Aorta (tissue), 5 donors: ENCODE measurements at regions not wholly inside any gene's neighbourhood (a gene's known extent, or its start where the extent isn't known, plus 50 kb on each side); places are given as distances from the start of the nearest gene placed in this dataset.

Experiments used
- ATAC-seq: fragments of 200-7000 bp; cut with Tn5 transposase; one replicate; pipeline ENCODE4 v1.9.1; 2022; ENCODE audit warnings: moderate library complexity; ENCODE audit not compliant: low FRiP score
- DNase-seq, 2 donors: peaks; one replicate each; pipeline ENCODE4 v3.0.0-alpha.2; 2020
- H3K27ac ChIP-seq, 2 donors: one replicate each; pipeline ENCODE4 v1.5.1; 2013; ENCODE audit warnings: low read length in 2 of 2, mild to moderate bottlenecking in 2 of 2, moderate library complexity in 2 of 2, control low read depth in 1 of 2, inconsistent platforms in 1 of 2, low read depth in 1 of 2
- H3K27me3 ChIP-seq, 2 donors: one replicate each; pipeline ENCODE4 v1.6.1; 2013; ENCODE audit warnings: control low read depth in 1 of 2, low read length in 1 of 2, mild to moderate bottlenecking in 1 of 2, moderate library complexity in 1 of 2; ENCODE audit not compliant: insufficient read depth in 2 of 2, control insufficient read depth in 1 of 2
- H3K36me3 ChIP-seq, 2 donors: one replicate each; pipeline ENCODE4 v1.6.1; 2013; ENCODE audit warnings: control low read depth in 1 of 2, low read length in 1 of 2, mild to moderate bottlenecking in 1 of 2; ENCODE audit not compliant: insufficient read depth in 2 of 2, control insufficient read depth in 1 of 2
- H3K4me1 ChIP-seq, 2 donors: one replicate each; pipeline ENCODE4 v1.6.1; 2013; ENCODE audit warnings: low read length in 2 of 2, control low read depth in 1 of 2, mild to moderate bottlenecking in 1 of 2, moderate library complexity in 1 of 2; ENCODE audit not compliant: insufficient read depth in 2 of 2, control insufficient read depth in 1 of 2
- H3K4me3 ChIP-seq, 2 donors: one replicate each; pipeline ENCODE4 v1.5.1; 2013; ENCODE audit warnings: low read length in 2 of 2, control low read depth in 1 of 2, mild to moderate bottlenecking in 1 of 2
- H3K9me3 ChIP-seq: one replicate; pipeline ENCODE4 v1.6.1; 2013; ENCODE audit warnings: mild to moderate bottlenecking, low read length; ENCODE audit not compliant: control insufficient read depth
- WGBS, 2 donors: extraction: QIAGEN DNeasy Blood & Tissue Kit; methylation state at CpG; one replicate each; pipeline ENCODE4 v1.1.7; 2013; 5-methylcytosine and 5-hydroxymethylcytosine counted together
- intact Hi-C, 2 donors: fragments of 100-400 bp; cut with DNase I; formaldehyde crosslinking; loops; one replicate each; pipeline versions ENCODE4 v1.14.2 to v1.15.0; 2022
- donor health status: healthy with polysubstance abuse.
- donor health status: Bipolar disorder and iron deficiency.
- donor health status: DM: no; HTN: no; CAD: no.
- donor health status: DM: no; HTN: no; CAD: no.
- donor health status: DM: yes; HTN: yes; CAD: no.

DNA sequence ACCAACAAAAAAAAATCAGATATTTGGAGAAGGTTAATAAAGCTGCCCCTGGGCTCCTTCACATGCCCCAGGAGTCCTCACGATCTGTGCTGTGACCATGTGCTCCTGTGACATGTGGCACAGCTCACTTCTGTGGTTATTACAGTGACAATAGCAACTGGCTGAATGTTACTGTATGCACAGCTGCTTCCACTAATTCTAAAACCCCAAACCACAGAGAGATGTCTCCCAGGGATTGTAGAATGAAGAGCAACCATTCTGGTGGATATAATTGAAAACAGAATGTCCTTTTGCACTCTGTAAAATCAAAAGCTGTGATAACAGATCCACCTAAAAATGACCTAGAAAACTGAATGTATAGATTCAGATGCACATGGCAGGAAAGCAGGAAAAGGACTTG lies 489.2 kb upstream of the CNTN4 start:
- 59 to 62% methylated on average over 1 of the region's 1 CpG for WGBS, 2 donors
- H3K36me3 ChIP-seq = no peaks in the 10 kb centered on the region
- H3K9me3 ChIP-seq = no peaks in the 10 kb centered on the region
- no peak overlapping the region for H3K27ac ChIP-seq
- no peaks in the 10 kb centered on the region for H3K4me1 ChIP-seq
- intact Hi-C loops = no loop called here
- no peak overlapping the region for H3K4me3 ChIP-seq
- ATAC-seq (no peak), DNase-seq (no peak)
- H3K27me3 ChIP-seq = no peaks in the 10 kb centered on the region

DNA sequence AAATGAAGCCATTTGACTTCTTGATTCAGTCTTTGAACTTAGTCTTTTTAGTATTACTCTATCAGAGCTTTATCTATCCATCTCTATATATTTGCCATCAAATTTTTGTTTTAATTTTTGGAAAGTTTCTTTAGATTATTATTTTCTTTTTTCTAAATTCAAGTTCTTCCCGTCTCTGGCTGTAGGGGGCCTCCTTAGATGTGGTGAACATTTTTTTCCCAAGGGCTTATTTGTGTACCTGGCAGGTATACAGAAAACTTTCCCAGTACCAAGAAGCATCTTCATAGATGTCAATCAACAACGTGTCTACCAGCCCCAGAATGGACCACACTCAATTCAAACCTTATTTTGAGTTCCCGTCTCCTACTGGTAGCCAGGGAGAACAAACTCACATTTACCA lies 486.8 kb upstream of the CNTN4 start:
- Histone ChIP-seq H3K4me1 (no peaks in the 10 kb centered on the region), H3K36me3 (no peaks in the 10 kb centered on the region), H3K9me3 (no peaks in the 10 kb centered on the region), H3K27me3 (no peaks in the 10 kb centered on the region), H3K4me3 (no peak overlapping the region), H3K27ac (no peak overlapping the region)
- 69 to 70% methylated on average over 3 of the region's 3 CpGs for WGBS, 2 donors
- DNase-seq (no peak), ATAC-seq (no peak)
- intact Hi-C loops = no loop called here

DNA sequence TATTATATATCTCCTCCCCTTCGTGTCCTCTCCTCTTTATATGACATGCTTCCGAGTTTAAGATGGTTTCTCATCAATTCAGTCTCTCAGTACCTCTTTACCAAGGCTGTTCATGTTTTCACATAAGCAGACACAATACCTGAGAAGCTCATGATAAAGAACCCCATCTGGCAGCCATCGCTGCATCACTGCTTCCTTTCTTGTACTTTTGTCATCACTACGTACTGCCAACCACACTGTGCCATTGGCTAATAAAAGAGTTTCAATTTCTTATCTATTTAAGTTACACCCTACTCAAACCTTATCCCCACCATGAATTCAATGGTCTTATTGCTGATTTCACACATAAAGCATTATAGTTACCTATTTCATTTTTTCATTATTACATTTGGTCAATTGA lies 484.7 kb upstream of the CNTN4 start:
- intact Hi-C loops = no loop called here
- Histone ChIP-seq H3K4me3 (no peak overlapping the region), H3K9me3 (no peaks in the 10 kb centered on the region), H3K27ac (no peak overlapping the region), H3K27me3 (no peaks in the 10 kb centered on the region), H3K36me3 (no peaks in the 10 kb centered on the region), H3K4me1 (no peaks in the 10 kb centered on the region)
- ATAC-seq (no peak), DNase-seq (no peak)
- WGBS, 2 donors = 82 to 92% methylated on average over 4 of the region's 4 CpGs

DNA sequence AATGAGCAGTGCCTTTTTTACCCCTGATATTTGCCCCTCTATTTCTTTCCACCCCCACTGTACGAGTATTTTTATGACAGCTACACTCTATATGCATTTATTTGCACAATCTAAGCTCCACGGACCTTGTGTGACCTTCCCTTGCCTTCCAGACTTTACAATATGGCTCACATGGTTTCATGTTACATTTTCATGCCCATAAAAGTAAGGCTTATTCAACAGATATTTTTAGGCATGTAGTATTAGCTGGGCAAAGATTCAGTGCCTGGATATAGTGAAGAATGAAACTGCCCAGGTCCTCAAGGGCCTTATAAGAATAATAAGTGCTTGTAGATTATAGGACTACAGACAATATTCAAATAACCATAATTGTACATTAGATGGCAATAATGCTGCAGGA lies 481.9 kb upstream of the CNTN4 start:
- 1 to 7% methylated on average over 2 of the region's 2 CpGs for WGBS, 2 donors
- no peaks in the 10 kb centered on the region for H3K36me3 ChIP-seq
- DNase-seq = no peak
- intact Hi-C loops = no loop called here
- no peaks in the 10 kb centered on the region for H3K27me3 ChIP-seq
- no peaks in the 10 kb centered on the region for H3K4me1 ChIP-seq
- ATAC-seq = no peak
- H3K4me3 ChIP-seq = no peak overlapping the region
- H3K27ac ChIP-seq = no peak overlapping the region
- no peaks in the 10 kb centered on the region for H3K9me3 ChIP-seq

DNA sequence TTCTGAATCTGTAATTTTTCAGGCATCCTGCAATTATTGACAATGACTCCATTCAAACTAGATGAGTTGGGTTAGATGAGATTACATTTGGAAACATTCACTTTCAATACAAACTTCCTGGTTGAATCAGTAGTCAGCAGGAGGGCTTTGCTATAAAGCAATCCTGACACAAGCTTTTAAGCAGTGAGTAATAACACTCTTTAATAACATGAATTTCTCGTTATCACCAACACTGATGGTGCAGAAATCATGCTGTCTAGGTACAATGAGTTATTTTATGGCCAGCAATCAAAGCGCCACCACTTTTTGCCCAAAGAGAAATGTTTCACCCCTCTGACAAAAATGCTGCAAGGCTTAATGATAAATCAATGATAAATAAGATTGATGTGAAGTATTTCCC lies 474.8 kb upstream of the CNTN4 start:
- no peaks in the 10 kb centered on the region for H3K36me3 ChIP-seq
- intact Hi-C loops = no loop called here
- DNase-seq (no peak), ATAC-seq (no peak)
- H3K4me3 ChIP-seq = no peak overlapping the region
- H3K4me1 ChIP-seq = no peaks in the 10 kb centered on the region
- no peaks in the 10 kb centered on the region for H3K27me3 ChIP-seq
- H3K9me3 ChIP-seq = no peaks in the 10 kb centered on the region
- 80 to 88% methylated on average over 2 of the region's 2 CpGs for WGBS, 2 donors
- no peak overlapping the region for H3K27ac ChIP-seq

DNA sequence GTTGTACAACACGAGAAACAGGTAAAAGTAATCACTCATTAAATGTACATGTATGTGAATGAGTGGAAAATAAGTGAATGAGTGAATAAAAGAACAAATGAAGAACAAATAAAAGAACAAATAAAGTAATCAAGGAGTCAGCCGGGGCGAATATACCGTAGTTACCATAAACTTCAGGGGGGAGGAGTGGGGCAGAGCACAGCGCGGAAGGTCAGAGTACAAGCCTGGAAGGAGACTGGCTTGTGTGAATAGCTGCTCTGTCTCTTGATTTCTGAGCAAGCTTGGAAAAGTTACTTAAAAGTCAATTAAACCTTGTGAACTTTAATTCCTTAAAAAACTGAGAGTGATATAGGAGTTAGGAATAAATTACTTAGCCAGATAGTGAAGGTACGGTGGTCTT lies 466.5 kb upstream of the CNTN4 start:
- no peaks in the 10 kb centered on the region for H3K27me3 ChIP-seq
- no peaks in the 10 kb centered on the region for H3K36me3 ChIP-seq
- H3K27ac ChIP-seq = no peak overlapping the region
- no peak overlapping the region for H3K4me3 ChIP-seq
- intact Hi-C loops = no loop called here
- WGBS, 2 donors = 93 to 96% methylated on average over 7 of the region's 7 CpGs
- H3K9me3 ChIP-seq = no peaks in the 10 kb centered on the region
- DNase-seq (no peak), ATAC-seq (no peak)
- H3K4me1 ChIP-seq = no peaks in the 10 kb centered on the region

DNA sequence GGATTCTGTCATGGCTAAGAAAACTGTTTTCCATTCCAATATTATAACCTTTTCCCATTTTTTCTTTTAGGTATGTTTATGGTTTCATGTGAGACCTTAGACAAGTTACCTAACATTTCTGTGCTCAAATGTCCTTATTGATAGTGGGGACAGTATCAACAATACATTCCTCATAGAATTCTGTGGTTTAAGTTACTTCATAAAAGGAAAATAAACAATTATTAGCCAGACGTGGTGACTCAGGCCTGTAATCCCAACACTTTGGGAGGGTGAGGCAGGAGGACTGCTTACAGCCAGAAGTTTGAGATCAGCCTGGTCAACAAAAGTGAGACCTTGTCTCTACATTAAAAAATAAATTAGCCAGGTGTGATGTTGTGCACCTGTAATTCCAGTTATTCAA lies 436.8 kb upstream of the CNTN4 start:
- intact Hi-C loops = no loop called here
- ATAC-seq (no peak), DNase-seq (no peak)
- Histone ChIP-seq H3K9me3 (no peaks in the 10 kb centered on the region), H3K27ac (no peak overlapping the region), H3K27me3 (no peaks in the 10 kb centered on the region), H3K36me3 (no peaks in the 10 kb centered on the region), H3K4me3 (no peak overlapping the region), H3K4me1 (no peaks in the 10 kb centered on the region)
- WGBS, 2 donors = 35 to 40% methylated on average over 1 of the region's 1 CpG

DNA sequence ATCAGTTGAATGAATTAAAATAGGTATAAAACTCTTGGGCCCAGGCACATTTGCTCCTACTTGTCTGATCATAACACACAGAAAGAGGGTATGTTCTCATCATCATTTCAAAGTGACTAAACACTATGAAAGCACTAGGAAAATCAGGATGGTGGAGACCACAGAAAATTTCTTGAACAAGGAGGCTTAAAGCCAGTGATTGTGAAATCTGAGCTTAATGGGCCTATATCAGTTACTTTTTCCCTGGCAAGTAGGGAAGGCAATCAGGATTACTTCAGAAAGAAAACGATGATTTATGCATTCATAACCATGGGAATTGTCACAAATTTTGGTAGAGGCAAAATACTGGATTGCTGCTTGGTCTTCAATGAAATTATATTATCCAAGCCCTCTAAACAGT lies 434.4 kb upstream of the CNTN4 start:
- ATAC-seq (no peak), DNase-seq (no peak)
- H3K27ac ChIP-seq = no peak overlapping the region
- no peak overlapping the region for H3K4me3 ChIP-seq
- WGBS, 2 donors = 76 to 78% methylated on average over 1 of the region's 1 CpG
- H3K27me3 ChIP-seq = no peaks in the 10 kb centered on the region
- no peaks in the 10 kb centered on the region for H3K36me3 ChIP-seq
- H3K9me3 ChIP-seq = no peaks in the 10 kb centered on the region
- intact Hi-C loops = no loop called here
- no peaks in the 10 kb centered on the region for H3K4me1 ChIP-seq

DNA sequence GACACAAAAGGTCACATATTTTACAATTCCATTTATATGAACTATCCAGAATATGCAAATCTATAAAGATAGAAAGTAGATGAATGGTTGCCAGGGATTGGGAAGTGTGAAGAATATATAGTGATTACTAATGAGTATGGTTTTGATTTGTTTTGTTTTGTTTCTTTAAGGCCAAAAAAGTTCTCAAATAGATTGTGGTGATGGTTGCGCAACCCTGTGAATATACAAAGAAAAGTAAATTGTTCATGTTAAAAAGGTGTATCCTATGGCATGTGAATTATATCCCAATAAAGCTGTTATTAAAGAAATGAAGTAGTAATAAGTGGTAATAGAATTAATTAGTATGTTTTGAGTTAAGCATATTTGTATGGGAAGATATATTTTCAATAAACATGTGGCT lies 431.8 kb upstream of the CNTN4 start:
- DNase-seq (no peak), ATAC-seq (no peak)
- H3K4me1 ChIP-seq = no peaks in the 10 kb centered on the region
- no peaks in the 10 kb centered on the region for H3K9me3 ChIP-seq
- intact Hi-C loops = no loop called here
- WGBS, 2 donors = 98 to 100% methylated on average over 1 of the region's 1 CpG
- no peaks in the 10 kb centered on the region for H3K27me3 ChIP-seq
- no peak overlapping the region for H3K27ac ChIP-seq
- no peak overlapping the region for H3K4me3 ChIP-seq
- H3K36me3 ChIP-seq = no peaks in the 10 kb centered on the region
